ENCODE measurements at regions not wholly inside any gene's neighbourhood (a gene's known extent, or its start where the extent isn't known, plus 50 kb on each side); places are given as distances from the start of the nearest gene placed in this dataset.

GRCh38 chr15:29433507-29434248, 164.1 kb upstream of the NSMCE3 start:
- Histone ChIP-seq H3K79me2 (ENCODE audit: insufficient read depth, low read length) (no peaks in the 10 kb centered on the region), H4K91ac (ENCODE audit: insufficient read length, low read depth, low read length) (no peak overlapping the region), H3K4me2 (ENCODE audit: insufficient read depth, insufficient read length, low read length) (no peak overlapping the region), H3K27me3 (ENCODE audit: insufficient read depth, low read length) (no peaks in the 10 kb centered on the region), H3K27ac (ENCODE audit: insufficient read length, low read depth, low read length) (no peak overlapping the region), H3K79me1 (ENCODE audit: insufficient read depth, low read depth, low read length, poor library complexity, severe bottlenecking) (no peaks in the 10 kb centered on the region), H3K56ac (ENCODE audit: insufficient read length, low read depth, low read length) (no peak overlapping the region), H3K18ac (ENCODE audit: insufficient read length, low read depth, low read length) (no peak overlapping the region), H3K4me1 (ENCODE audit: insufficient read depth, low read length) (peaks cover 9% of the 10 kb centered on the region; the same call in 1 of the 2 replicates), H3K23me2 (ENCODE audit: insufficient read length, low read depth, low read length, poor library complexity, severe bottlenecking) (no peaks in the 10 kb centered on the region), H2BK5ac (ENCODE audit: insufficient read length, low read length) (no peak overlapping the region), H2BK20ac (ENCODE audit: low read depth, low read length, poor library complexity, severe bottlenecking) (no peak overlapping the region), H2BK120ac (ENCODE audit: low read depth, low read length, poor library complexity, severe bottlenecking) (no peak overlapping the region), H2BK15ac (ENCODE audit: low read depth, low read length) (no peak overlapping the region), H3K4ac (ENCODE audit: low read depth, low read length) (no peak overlapping the region), H3K9me3 (ENCODE audit: control insufficient read depth, low read depth, low read length) (no peaks in the 10 kb centered on the region), H4K5ac (ENCODE audit: insufficient read length, low read depth, low read length) (no peak overlapping the region), H3K14ac (ENCODE audit: insufficient read depth, low read length) (no peak overlapping the region), H3T11ph (ENCODE audit: low read length) (no peak overlapping the region), H2AFZ (ENCODE audit: low read length) (no peak overlapping the region), H3K23ac (ENCODE audit: insufficient read length, low read depth, low read length) (no peak overlapping the region), H4K20me1 (ENCODE audit: control insufficient read depth, insufficient read depth, insufficient read length) (no peaks in the 10 kb centered on the region), H3K9ac (ENCODE audit: extremely low read depth, insufficient read length, low read length) (no peak overlapping the region), H4K8ac (replicated peaks; ENCODE audit: insufficient read length, low read depth, low read length) (no peak overlapping the region), H2AK5ac (ENCODE audit: insufficient read length, low read length) (no peak overlapping the region), H2BK12ac (ENCODE audit: insufficient read length, low read depth, low read length) (no peak overlapping the region)
- Mint-ChIP-seq H3K27me3 (ENCODE audit: low read depth) (no peaks in the 10 kb centered on the region), H3K9me3 (no peaks in the 10 kb centered on the region), H3K27ac (no peak overlapping the region; a peak in 1 of 7 replicates), H3K4me3 (no peak overlapping the region), H3K36me3 (ENCODE audit: insufficient read depth in 1 of 3, low read depth in 3 of 3) (no peaks in the 10 kb centered on the region; a peak in 2 of 7 replicates), H3K4me1 (peaks cover 22 to 31% of the 10 kb centered on the region in 2 experiments)
- TF ChIP-seq, protein P1, sequence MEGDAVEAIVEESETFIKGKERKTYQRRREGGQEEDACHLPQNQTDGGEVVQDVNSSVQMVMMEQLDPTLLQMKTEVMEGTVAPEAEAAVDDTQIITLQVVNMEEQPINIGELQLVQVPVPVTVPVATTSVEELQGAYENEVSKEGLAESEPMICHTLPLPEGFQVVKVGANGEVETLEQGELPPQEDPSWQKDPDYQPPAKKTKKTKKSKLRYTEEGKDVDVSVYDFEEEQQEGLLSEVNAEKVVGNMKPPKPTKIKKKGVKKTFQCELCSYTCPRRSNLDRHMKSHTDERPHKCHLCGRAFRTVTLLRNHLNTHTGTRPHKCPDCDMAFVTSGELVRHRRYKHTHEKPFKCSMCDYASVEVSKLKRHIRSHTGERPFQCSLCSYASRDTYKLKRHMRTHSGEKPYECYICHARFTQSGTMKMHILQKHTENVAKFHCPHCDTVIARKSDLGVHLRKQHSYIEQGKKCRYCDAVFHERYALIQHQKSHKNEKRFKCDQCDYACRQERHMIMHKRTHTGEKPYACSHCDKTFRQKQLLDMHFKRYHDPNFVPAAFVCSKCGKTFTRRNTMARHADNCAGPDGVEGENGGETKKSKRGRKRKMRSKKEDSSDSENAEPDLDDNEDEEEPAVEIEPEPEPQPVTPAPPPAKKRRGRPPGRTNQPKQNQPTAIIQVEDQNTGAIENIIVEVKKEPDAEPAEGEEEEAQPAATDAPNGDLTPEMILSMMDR (conservative IDR thresholded peaks at IDR 0.05): no peak
- no peak for DNase-seq
- no CpG with 5 or more reads among the region's 6 CpGs for WGBS (ENCODE audit: extremely low coverage, insufficient read length, low lambda C conversion rate)

All from H9 (cell line).